ENCODE measurements at regions not wholly inside any gene's neighbourhood (a gene's known extent, or its start where the extent isn't known, plus 50 kb on each side); places are given as distances from the start of the nearest gene placed in this dataset.
"Not testable (repeated sequence)": the region's sequence is repeated elsewhere in the genome, so short reads cannot be mapped to it uniquely, and the experiment has no call there.

DNA sequence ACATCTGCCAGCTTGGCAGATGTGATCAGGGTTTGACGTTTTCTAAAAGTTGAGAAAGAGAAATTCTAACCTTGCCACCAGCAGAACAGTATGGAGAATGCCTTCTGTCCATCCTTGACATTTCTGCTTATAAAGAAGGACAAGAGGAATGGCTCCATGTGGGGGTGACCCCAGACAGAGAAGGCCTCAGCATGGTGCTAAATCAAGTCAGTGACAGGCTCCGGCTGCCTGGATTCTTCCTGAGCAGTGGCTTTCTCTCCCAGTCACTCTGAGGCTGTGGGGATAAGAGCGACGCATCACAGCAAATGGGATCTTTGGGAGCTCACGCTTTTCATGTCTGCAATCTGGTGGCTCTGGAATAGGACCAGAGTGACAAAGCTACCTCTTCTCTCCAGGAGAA, 640.2 kb upstream of the CAMK1G start:
- DNase-seq (ENCODE audit: low spot score): no peak

DNA sequence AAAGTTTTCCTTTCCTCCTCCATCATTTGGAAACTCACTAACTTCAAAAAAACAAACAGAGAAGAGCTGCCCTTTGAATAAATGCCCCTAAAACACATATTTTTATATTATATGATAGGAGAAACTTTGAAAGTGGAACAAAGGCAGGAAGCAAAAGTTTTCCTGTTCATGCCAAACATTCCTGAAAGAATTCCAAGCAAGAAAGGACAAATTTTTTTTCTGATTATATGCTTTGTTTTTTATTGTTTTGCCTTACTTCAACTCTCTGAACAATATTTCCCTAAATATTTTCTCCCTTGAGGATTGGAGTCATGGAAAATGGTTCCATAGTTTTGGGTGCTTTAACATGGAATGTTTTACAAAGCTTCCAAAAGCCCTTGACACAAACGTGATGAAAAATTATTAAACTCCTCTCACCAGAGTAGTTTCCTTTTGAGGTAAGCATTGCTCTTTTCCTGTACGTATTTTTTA, 638.5 kb upstream of the CAMK1G start:
- no peak for DNase-seq (ENCODE audit: low spot score)

DNA sequence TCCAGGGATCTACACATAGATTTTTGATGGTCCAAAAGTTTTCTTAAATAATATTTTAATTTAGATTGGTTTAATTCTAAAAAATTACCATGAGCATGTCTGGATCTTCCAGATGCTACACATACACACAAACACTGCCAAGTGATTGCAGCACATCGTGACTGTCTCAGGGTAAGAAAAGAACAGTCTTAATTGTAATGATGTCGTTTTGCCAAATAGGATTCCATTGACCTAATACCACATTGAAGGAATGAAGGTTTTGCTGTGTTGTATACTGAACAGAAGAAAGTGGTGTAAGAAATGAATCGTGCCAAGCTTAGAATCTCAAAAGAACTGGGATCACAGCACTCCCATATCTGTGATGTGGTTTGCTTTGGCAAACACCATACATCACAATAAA, 633.3 kb upstream of the CAMK1G start:
- no peak for DNase-seq (ENCODE audit: low spot score)

DNA sequence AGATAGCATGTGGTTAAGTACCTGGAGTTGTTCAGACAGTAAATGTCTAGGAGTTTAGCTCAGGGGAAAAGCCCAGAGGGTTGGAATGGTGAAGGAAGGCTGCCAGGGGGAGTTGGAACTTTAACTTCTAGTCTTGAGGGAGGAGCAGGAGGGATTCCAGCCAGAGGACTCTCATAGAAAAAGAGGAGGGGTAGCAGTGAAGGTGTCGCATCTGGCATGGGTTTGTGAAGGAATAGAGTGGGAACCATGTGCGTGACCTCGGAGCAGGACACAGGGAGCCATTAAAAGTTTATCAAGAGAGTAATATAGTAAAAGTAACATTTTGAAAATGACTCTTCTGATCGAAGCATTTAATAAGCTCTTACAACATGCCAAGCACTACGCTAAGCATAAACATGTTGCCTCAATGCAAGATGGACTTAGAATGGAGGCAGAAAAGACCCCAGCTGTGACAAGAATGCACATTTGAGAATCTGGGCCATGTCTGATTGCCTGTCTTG, 632.4 kb upstream of the CAMK1G start:
- DNase-seq (ENCODE audit: low spot score): no peak

DNA sequence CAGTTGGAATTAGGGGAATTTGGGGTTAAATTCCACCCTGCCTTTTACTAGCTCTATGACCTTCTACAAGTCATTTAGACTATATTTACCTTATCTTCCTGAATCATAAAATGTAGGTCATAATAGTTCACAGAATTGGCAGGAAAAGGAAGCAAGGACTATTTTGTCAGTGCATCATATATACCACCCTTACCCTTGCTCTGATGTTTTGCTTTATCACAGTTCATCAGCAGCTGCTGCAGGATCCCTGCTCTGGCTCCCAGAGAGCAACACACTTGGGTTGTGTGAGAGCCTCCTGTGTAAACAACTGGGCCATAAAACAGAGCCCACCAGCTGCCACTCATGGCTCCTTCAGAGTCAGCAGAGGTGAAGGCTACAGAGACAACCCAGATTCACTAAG, 631.6 kb upstream of the CAMK1G start:
- DNase-seq (ENCODE audit: low spot score): no peak

DNA sequence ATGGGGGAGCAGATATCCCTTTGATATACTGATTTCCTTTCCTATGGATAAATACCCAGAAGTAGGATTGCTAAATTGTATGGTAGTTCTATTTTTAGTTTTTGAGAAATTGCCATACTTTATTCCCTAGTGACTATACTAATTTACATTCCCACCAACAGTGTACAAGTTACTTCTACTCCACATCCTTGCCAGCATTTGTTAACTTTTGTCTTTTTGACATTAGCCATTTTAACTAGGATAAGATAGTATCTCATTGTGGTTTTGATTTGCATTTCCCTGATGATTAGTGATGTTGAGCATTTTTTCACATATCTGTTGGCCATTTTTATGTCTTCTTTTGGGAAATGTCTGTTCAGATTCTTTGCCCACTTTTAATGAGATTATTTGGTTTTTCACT, 620.6 kb upstream of the CAMK1G start:
- no peak for DNase-seq (ENCODE audit: low spot score)

DNA sequence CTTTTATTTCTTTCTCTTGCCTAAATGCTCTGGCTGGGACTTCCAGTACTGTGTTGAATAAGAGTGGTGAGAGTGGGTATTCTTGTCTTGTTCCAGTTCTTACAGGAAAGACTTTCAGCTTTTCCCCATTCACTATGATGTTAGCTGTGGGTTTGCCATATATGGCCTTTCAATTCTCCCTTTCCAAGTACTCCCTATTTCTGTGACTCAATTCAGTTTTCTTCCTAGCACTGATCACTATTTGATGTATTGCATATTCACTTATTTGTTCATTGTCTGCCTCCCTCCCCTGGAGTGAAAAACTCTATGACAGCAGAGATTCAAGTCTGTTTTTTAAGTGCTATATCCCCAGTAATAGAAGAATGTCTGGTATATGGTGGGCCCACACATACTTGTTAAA, 618.2 kb upstream of the CAMK1G start:
- no peak for DNase-seq (ENCODE audit: low spot score)

DNA sequence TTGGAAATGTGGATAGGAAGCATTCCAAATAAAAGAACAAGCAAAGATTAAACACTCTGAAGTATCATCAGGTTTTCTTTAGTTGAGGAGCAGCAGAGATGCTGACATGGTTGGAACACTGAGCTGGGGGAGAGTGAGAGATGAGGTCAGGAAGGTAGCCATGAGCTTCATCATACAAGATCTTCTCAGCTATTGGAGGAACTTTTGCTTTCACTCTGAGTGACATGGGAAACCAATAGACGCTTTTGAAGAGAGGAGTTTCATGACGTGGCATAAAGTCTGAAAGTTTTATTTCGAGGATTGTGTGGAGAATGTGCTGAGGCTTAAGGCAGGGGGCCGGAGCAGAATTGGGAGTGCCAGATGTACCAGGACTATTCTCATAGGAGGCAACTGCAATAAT, 616.2 kb upstream of the CAMK1G start:
- no peak for DNase-seq (ENCODE audit: low spot score)

DNA sequence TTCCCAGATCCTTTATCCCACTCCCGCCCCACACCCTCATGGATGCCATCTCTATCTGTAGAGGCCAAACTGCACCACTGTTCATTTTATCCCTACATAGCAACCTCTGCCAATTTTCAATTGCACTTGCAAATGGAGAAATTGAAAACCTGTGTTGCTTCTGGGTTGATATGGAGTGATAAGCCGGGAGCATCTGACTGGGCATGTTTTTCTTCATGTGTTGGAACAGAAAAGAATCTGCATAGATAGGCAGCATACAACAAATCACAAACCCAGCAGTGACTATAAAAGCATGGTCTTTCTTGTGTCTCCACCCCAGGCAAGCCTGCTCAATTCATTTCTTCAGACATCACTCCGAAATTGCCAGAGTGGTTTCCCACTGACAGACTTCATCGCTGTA, 608.8 kb upstream of the CAMK1G start:
- no peak for DNase-seq (ENCODE audit: low spot score)

DNA sequence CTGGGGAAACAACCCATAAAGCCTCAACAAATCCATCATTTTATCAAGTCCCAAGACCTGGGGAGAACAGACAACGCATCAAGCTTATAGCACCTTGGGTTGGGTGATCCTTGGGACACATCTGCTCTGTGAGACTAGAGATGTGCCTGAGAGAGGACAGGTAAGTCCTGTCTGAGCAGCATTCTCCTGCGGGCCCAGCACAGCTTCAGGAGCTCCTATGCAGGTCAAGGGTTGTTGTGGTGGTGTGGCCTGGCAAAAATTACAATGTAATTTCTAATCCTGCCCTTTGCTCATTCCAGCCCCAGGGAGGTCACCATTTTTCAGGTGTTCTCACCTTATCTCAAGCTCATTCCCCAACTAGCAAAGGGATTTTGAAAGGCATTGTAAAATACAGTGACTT, 608.1 kb upstream of the CAMK1G start:
- no peak for DNase-seq (ENCODE audit: low spot score)

DNA sequence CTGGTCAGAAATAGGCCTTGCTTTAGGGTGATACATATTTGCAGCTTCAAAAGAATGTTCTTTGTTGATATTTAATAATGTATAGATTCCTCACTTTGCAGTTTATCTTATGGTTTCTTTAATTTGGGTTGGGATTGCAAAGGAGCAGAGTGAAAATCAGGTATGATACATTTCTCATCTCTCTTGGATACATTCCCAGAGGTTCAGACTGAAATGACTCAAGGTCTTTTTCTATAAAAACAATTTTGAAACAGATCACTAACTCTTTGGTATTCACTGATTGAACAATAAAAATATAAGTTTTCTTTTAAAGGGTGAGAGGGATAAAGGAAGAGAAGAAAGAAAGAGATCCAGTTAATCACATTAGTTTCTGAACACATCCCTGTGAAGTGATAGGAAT, 606.5 kb upstream of the CAMK1G start:
- DNase-seq (ENCODE audit: low spot score): no peak

DNA sequence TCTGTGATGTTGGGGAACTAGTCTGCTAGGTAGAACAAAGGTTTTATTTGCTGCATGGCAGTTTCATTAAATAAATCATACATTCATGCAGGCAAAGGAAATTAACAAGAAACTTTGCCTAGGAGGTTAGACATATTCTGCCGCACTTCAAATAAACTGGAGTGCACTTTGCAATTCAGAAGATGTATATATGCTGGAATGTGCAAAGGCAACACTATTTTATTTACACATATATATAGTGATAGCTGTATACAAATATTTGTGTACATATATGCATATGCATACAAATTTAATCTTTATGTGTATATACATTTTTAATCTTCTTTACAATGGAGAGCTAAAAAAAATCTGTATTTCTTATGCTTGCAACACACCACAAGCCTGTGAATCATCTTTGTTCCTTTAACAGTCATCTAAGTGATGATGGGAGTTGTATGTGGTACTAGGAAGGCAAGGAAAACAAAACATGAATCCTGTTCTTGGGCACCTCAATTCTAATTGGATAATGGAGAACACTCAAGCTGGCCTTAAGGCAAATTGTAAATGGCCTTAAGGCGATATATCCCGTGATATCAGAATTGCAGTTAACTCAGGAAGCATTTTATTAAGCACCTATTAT, 605.8 kb upstream of the CAMK1G start:
- no peak for DNase-seq (ENCODE audit: low spot score)

DNA sequence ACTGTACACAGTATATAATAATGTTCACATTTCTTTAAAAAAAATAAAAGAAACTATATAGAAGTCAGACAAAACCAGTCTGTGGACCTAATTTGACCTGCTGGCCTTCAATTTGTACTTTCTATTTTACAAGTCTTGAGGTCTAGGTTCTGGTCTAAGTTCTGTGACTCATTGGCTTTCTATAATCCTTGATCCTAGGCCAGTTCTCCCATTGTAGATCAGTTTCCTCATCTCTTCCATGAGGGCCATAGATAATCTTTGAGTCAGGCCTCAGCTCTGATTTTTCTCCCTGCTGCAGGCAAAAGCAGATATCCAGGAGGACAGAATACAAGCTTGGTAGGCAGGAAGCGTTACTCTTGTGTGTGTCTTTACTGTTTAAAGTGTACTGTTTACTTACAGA, 603.7 kb upstream of the CAMK1G start:
- no peak for DNase-seq (ENCODE audit: low spot score)

DNA sequence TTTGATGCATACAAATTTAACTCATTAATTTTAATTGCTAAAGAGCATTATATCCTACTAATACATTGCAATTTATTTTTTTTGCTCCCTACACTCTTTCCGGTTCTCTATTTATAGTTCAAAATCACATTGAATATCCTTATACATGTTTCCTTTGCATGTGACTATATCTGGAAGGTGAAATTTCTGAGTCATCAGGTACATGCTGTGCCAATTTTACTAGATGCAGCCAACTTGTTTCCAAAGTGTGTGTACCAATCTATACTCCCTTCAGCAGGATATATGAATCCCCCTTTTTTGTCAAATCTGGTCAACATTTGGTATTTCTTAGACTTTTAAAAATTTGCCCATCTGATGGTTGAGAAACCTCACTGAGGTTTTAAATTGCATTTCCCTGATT, 602.9 kb upstream of the CAMK1G start:
- no peak for DNase-seq (ENCODE audit: low spot score)

DNA sequence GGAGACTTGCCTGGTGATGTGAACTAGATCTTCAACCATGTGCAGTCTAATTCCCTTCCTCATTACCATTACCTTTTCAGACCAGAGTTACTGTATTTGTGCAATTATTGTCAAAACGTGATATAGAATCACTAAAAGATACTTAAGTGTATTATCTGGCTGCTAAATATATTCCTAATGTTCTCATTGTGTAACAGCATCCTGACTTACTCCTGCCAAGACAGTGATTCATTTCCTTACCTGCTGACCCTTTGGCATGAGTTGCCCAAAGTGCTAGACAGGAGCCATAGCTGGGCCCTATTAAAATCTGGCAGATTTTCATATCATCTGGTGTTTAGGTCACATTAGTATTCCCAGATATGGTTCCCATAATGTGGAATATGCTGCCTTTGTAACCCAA, 598.3 kb upstream of the CAMK1G start:
- DNase-seq (ENCODE audit: low spot score): no peak

DNA sequence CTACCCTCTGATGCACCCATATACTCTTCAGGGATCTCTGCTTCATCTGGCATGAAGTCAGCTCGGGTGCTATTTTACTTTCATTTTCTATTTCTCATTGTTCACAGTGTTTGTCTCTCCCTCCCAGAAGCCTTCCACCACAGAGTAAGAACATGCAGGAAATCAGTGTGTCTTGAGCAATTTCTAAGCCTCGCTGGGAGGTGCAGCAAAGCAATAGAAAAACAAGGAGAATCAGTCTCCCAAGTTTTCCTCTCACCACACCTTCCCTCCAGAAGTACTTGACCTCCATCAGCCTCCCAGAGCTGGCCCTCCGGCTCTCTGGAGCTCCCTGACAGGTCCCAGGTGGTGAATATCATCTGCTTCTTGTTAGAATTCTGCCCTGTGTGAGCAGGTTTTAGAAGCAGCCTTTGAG, 594.7 kb upstream of the CAMK1G start:
- DNase-seq (ENCODE audit: low spot score): no peak

DNA sequence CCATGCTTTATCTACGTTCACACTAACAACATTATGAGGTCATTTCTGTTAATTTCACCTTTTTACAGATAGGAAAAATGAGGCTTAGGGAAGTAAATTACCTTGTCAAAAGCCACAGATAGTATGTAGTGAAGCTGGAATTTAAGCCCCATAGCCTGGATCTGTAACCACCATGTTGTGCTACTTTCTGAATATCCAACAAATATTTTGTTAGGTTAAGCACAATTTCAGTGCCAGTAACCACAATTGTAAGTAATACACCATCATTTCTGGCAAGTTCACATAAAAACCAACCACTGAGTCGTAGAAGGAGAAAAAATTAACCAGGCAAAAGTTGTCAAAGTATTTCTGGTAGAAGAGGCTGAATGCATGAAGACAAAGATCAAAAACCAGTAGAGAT, 593.1 kb upstream of the CAMK1G start:
- no peak for DNase-seq (ENCODE audit: low spot score)

DNA sequence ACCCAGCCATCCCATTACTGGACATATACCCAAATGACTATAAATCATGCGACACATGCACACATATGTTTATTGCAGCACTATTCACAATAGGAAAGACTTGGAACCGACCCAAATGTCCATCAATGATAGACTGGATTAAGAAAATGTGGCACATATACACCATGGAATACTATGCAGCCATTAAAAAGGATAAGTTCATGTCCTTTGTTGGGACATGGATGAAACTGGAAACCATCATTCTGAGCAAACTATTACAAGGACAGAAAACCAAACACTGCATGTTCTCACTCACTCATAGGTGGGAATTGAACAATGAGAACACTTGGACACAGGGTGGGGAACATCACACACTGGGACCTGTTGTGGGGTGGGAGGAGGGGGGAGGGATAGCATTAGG, 586.5 kb upstream of the CAMK1G start:
- not testable (repeated sequence) for DNase-seq (ENCODE audit: low spot score)

DNA sequence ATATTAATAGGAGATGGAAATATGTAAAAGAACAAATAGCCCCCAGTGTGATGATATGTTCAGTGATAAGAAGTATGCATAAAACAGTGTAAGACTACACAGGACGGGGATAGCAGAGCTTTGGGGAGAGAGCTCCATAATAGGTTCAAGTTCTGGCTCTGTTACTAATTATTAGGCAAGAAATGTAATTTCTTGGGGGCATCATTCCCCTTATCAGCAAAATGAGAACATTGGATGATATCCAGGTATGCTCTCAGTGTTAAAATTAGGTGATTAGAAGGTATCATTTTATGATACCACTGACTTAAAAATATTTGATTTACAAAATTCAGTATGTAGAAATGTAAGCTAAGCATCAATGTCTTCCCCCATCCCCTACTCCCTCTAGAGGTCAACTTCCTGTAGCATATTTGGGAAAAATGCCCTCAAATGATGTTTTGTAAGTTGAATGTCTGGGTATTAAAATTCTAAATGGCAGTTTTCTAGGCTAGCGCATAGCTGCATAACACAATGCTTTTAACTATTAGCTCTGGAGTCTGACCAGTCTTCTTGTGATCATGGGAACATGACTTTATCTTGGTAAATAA, 585.7 kb upstream of the CAMK1G start:
- DNase-seq (ENCODE audit: low spot score): peak; percentile 33

DNA sequence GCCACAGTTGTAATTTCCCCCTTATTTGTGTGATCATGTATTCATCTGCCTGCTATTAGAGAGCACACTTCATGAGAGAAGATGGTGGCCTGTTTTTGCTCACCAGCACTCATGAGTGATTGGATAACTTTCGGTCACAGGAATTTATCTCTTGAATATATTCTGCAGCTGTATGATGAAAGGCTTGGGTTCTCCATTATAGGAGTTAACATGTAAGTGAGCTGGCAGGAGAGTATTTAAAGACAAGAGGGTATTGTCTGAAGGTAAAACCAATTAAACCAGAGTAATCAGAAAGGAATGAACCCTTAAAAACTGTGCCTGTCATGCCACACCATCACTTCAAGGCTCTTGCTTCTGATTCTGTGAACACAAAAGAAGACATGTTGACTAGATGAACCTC, 574.9 kb upstream of the CAMK1G start:
- DNase-seq (ENCODE audit: low spot score): no peak

DNA sequence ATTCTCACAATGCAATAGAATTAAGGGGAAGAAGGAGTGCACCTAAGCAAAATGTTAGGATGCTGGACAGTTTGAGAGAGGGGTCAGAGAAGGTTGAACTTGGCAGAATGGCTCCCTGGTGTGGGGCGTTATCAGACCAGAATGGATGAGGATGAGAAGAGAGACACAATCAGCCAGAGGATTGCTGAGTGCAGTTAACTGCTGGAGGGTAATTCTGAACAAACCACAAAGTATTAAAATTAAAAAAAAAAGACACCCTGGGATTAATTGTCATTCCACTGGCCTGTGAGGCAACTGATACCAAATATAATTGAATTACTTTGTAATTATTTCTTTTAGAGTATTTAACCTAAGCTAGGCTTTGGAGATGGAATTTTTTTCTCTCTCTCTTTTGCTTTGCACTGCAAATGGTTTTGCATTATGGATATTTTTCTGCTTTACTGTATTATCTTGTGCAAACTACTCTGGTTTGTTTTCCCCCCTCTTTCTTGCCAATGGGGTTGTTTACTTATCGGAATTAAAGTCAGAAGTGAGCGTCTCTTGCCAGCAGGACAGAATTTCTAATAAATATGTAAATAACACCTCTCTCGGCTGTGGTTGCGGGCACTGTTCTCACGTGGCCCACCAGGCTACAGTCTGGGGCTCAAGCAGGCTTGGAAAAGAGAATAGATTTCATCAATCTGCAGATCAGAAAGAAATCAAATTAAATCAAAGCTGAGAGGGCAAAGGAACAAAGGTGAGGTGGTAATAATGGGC, 572.9 kb upstream of the CAMK1G start:
- no peak for DNase-seq (ENCODE audit: low spot score)

DNA sequence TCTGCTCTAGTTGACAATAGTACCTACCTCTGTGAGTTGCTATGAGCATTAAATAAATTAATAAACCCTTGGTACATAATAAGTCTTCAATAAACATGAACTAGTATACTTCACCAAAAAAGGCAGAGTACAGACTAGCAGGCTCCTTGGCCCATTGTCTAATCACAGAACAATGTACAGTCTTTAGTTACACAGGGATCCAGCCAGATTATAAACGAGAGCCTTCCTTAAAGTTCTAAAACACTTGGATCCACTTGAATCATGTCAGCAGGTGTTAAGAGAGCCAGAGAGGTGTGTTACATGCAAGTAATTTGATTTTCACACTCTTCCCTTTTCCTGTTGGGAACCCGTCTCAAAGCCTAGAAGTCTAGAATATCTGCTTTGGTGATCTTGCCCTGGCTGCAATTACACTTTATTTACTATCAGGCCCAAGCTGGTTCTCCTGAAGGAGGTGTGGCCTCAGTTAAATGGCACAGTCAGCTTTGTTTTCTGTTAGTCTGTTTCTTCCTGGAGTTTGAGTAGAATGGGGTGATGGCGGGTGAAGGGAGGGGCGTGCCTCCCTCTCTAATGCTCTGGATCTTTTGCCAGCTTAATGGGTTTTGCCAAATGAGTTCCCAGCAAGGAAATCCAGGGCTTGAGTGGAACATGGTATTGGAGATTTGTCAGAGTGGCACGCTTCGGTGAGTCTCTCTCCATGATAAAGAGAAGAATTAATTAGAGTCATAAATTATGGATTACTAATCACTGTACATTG, 570.9 kb upstream of the CAMK1G start:
- DNase-seq (ENCODE audit: low spot score): no peak

DNA sequence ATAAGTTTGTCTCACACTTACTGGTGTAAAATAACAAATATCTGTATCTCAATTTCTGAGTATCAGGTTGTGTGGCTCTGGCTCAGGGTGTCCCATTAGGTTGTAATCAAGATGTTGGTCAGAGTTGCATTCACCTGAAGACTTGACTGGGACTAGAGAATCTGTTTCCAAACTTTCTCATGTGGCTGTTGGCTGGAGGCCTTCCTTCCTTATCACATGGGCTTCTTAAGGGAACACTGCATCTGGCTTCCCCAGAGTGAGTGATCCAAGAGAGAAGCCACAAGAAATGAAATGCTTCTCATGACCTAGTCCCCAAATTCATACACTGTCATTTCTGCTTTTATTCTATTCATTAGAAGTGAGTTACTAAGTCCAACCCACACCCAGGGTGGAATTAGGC, 568.4 kb upstream of the CAMK1G start:
- no peak for DNase-seq (ENCODE audit: low spot score)

All from RKO (cell line).